Stimulated activated CD4-positive, alpha-beta T cell treated with anti-CD3 and anti-CD28 coated beads, Interleukin-2, amount 100 ng/mL, for 4 hours (primary cell): ENCODE measurements at regions not wholly inside any gene's neighbourhood (a gene's known extent, or its start where the extent isn't known, plus 50 kb on each side); places are given as distances from the start of the nearest gene placed in this dataset.
"Not testable (repeated sequence)": the region's sequence is repeated elsewhere in the genome, so short reads cannot be mapped to it uniquely, and the experiment has no call there.

Experiments used
- DNase-seq: peaks from one replicate; pipeline ENCODE4 v3.0.0-alpha.2; 2020; ENCODE audit warnings: low read depth

GRCh38 chr2:180604077-180604476, 376.3 kb upstream of the UBE2E3 start:
- no peak for DNase-seq

GRCh38 chr2:180601016-180601415, 379.4 kb upstream of the UBE2E3 start:
- no peak for DNase-seq

DNA sequence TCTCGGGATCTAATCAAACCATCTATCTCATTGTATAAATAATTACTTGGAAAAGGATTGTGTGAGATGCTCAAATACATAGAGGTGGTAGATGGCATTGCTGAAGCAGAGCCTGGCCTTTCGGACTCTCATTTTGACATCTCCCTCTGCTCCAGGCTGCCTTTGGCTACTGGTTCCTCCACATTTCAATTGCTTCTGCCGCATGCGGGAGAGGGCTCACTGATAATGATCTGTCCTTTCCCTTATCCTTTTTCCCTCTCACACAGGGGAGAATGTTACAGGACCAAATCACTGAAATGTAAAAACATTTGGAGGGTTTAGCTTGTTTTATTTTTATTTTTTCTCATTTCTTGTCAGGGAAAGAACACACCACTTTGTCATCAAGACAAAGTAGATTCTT, 380.6 kb upstream of the UBE2E3 start:
- DNase-seq = no peak

DNA sequence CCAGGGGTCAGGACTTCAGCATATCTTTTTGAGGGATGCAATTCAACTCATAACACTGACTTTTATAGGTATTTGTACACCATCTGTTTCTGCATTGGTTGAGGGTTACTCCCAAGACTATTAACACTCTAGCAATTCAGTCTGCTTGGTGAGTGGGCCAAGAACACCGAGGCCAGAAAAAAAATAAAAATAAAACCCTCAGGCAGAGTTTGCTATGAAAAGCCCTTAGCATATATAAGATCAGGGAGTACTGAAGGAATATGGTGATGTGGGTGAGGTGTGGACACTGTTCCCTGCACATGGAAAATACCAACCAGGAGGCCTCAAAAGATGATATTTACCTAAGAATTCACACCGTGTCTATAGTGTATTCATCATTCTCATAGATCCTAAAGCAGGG, 383.2 kb upstream of the UBE2E3 start:
- no peak for DNase-seq

DNA sequence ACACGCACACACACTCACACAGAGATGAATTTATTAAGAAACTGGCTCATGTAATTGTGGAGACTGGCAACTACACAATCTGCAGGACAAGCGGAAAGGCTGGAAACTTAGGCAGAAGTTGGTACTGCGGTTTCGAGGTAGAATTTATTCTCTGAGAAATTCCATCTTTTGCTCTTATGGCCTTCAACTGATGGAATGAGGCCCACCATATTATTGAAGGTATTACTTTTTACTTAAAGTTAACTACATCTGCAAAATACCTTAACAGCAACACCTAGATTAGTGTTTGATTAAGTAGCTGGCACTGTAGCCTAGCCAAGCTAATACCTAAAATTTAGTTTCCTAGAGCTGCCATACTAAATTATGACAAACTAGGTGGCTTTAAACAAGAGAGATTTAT, 384.0 kb upstream of the UBE2E3 start:
- DNase-seq = no peak

DNA sequence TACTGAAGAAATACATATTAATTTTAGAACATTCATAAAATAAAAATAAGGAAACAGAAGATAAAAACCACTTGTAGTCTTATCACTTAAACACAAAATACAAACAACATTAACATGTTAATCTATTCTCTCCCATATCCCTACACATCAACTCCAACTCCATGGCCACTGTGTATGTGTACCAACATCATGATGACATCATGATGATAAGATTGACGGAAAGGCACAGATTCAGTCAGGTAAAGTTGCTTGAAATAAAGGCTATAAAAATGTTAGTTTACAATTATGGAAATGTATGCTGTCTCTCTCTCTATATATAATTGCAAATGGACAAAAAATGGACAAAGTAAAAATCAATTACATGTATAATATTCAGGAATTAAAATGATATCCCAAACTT, 388.5 kb upstream of the UBE2E3 start:
- no peak for DNase-seq

GRCh38 chr2:180591093-180591781, 389.2 kb upstream of the UBE2E3 start:
- not testable (repeated sequence) for DNase-seq

DNA sequence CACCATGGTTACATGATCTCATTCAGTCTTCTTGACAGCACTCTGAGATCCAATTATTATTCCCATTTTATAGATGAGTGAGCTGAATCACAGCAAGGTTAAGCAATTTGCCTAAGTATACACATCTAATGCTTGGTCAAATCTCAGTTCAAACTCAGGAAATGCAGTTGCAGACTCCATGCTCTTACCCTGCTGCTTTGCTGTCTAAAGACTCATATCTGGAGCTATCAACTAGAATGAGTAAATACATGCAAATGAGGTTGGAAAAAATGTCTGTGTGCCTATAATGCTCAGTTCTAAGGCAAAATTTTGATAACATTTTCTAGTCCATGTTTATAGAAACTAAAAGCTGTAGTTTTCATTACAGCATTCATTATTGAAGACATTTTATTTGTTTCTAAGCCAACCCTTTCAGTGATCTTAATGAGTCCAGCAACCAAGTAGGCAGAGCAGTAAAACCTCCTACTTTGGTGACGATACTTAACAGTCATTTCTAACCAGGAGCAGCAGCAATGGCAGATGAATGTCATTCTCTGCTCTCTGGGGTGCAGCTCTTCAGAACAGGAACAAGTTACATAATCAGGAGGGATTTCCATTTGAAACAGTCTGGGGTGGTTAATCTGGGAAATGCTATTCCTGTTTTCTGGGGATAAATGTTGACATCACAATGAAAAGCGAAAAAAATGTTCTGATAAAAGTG, 396.8 kb upstream of the UBE2E3 start:
- DNase-seq = no peak

GRCh38 chr2:180579388-180579787, 401.0 kb upstream of the UBE2E3 start:
- no peak for DNase-seq

DNA sequence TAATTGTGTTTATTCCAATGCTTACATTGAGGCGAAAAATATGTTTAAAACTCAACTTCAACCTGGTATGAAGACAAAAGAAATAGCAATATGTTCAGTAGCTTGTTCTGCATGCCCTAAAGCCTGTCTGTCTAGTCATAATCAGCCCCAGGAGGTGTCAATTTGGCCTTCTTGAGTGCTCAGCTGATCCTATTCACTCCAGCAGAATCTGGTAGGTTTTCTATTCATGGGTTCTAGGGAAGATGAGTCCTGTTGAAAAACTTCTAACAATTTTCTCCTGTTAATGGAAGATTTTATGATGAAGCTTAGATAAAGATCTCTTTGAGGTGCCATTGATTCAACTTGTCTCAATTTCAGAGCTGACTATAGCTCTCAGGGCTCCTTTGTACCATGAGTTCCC, 402.0 kb upstream of the UBE2E3 start:
- no peak for DNase-seq

- DNase-seq = no peak
These were observed 402.8 kb upstream of the UBE2E3 start for GRCh38 chr2:180577567-180577966.

- no peak for DNase-seq
These were observed 406.5 kb upstream of the UBE2E3 start for GRCh38 chr2:180573951-180574350.

DNA sequence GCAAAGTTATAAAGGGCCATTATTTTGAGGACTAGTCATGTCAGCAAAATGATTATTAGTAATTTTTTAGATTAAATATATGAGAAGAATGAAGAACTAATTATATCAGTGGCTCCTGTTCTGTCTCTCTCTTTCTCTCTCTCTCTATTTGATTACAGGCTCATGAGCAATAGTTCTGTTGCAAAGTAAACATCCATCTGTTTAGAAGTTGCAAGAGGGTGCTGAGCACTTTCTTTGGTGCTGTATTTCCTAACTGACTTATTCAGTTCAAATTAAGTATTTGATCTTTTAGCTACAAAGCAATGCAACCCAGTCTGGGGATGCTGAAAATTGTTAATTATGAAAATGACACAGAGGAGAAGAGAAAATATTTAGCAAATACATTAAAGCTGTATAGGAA, 408.1 kb upstream of the UBE2E3 start:
- no peak for DNase-seq

- DNase-seq = no peak
These were observed 408.8 kb upstream of the UBE2E3 start for GRCh38 chr2:180571559-180571958.

GRCh38 chr2:180570864-180571263, 409.5 kb upstream of the UBE2E3 start:
- DNase-seq = no peak

- DNase-seq = no peak
These were observed 416.4 kb upstream of the UBE2E3 start for GRCh38 chr2:180564051-180564450.

GRCh38 chr2:180562378-180562777, 418.0 kb upstream of the UBE2E3 start:
- no peak for DNase-seq

GRCh38 chr2:180559771-180560170, 420.6 kb upstream of the UBE2E3 start:
- no peak for DNase-seq

DNA sequence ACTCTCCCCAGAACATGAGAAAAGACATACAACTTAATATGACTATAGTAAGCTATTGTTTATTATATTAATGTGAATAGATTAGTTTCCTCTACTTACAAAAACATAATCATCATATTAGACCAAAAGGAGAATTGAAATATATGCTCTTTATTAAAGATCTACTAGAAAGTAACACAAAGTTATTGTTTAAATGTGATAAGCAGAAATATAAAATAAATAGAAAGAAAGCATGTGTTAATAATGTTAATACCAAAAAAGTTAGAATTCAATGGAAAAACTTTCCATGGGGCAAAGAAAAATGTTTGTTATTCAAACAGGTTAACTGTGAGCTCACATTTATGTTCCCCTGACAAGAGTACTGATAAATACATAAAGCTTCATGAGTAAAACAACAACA, 421.4 kb upstream of the UBE2E3 start:
- no peak for DNase-seq

- no peak for DNase-seq
These were observed 424.9 kb upstream of the UBE2E3 start for GRCh38 chr2:180555391-180555965.

GRCh38 chr2:180554330-180554729, 426.1 kb upstream of the UBE2E3 start:
- DNase-seq = no peak

GRCh38 chr2:180553094-180553715, 427.2 kb upstream of the UBE2E3 start:
- no peak for DNase-seq

GRCh38 chr2:180542511-180542910, 437.9 kb upstream of the UBE2E3 start:
- DNase-seq = no peak
